ENCODE measurements at regions not wholly inside any gene's neighbourhood (a gene's known extent, or its start where the extent isn't known, plus 50 kb on each side); places are given as distances from the start of the nearest gene placed in this dataset.

DNA sequence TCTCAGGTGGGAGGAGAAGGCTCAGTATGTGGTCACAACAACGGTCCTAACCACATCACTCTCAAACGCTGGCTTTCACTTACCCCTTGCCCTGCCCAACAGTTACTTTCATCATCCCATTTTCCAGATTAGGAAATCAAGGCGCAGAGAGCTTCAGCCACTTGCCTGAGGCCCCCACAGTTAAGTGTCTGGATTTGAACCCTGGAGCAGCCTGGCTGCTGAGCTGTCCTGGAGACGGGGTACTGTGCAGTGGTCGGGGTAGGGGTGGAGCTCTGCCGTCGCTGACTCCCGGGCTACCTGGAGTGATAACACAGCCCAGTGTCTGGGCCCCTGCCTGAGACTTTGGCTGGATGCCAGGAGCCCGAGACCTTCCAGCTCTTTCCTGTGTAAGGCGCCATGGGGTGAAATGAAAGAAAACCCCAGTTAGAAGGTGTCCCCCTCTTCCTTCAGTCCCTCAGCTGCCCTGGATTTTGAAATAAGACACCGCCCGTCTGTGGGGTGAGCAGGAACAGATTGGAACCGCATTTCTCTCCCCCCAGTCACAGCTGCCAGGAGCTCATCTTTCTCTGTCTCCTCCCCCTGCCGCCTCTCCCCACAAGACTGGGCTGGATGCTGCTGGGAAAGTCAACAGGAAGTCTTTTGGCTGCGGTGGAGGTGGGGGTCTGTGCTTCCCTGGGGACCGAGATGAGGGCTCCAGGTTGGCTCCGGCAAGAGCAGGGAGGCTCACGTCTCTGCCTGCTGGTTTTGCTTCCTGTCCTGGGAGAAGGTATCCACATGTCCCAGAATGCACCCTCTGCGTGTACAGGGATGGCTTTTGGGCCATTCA is 280.2 kb downstream of the SEC14L1 start:
- H3K4me1 Mint-ChIP-seq = peaks cover 57% of the 10 kb centered on the region
- no peak for DNase-seq (ENCODE audit: low read depth, low spot score)
- H3K36me3 Mint-ChIP-seq (ENCODE audit: low read depth) = no peaks in the 10 kb centered on the region
- no peaks in the 10 kb centered on the region for H3K27me3 Mint-ChIP-seq (ENCODE audit: low read depth)
- H3K9me3 Mint-ChIP-seq = no peaks in the 10 kb centered on the region
- peak overlapping the region; percentile 78 for H3K27ac Mint-ChIP-seq (ENCODE audit: unreplicated experiment)
- TF ChIP-seq, protein P1, sequence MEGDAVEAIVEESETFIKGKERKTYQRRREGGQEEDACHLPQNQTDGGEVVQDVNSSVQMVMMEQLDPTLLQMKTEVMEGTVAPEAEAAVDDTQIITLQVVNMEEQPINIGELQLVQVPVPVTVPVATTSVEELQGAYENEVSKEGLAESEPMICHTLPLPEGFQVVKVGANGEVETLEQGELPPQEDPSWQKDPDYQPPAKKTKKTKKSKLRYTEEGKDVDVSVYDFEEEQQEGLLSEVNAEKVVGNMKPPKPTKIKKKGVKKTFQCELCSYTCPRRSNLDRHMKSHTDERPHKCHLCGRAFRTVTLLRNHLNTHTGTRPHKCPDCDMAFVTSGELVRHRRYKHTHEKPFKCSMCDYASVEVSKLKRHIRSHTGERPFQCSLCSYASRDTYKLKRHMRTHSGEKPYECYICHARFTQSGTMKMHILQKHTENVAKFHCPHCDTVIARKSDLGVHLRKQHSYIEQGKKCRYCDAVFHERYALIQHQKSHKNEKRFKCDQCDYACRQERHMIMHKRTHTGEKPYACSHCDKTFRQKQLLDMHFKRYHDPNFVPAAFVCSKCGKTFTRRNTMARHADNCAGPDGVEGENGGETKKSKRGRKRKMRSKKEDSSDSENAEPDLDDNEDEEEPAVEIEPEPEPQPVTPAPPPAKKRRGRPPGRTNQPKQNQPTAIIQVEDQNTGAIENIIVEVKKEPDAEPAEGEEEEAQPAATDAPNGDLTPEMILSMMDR (conservative IDR thresholded peaks at IDR 0.05) = no peak
- H3K4me3 Mint-ChIP-seq = peak overlapping the region; percentile 44

- peak overlapping the region; percentile 19 for H3K27ac Mint-ChIP-seq (ENCODE audit: unreplicated experiment)
- H3K36me3 Mint-ChIP-seq (ENCODE audit: low read depth) = no peaks in the 10 kb centered on the region
- DNase-seq (ENCODE audit: low read depth, low spot score) = no peak
- no peaks in the 10 kb centered on the region for H3K27me3 Mint-ChIP-seq (ENCODE audit: low read depth)
- H3K9me3 Mint-ChIP-seq = no peaks in the 10 kb centered on the region
- TF ChIP-seq, protein P1 (conservative IDR thresholded peaks at IDR 0.05) = no peak
- H3K4me3 Mint-ChIP-seq = no peak overlapping the region
- H3K4me1 Mint-ChIP-seq = peaks cover 63% of the 10 kb centered on the region
These were observed 280.8 kb downstream of the SEC14L1 start for GRCh38 chr17:77421630-77421972.

- TF ChIP-seq, protein P1 (conservative IDR thresholded peaks at IDR 0.05) = no peak
- H3K9me3 Mint-ChIP-seq = no peaks in the 10 kb centered on the region
- H3K4me1 Mint-ChIP-seq = peaks cover 67% of the 10 kb centered on the region
- H3K27me3 Mint-ChIP-seq (ENCODE audit: low read depth) = no peaks in the 10 kb centered on the region
- no peak overlapping the region for H3K4me3 Mint-ChIP-seq
- no peak for DNase-seq (ENCODE audit: low read depth, low spot score)
- H3K36me3 Mint-ChIP-seq (ENCODE audit: low read depth) = no peaks in the 10 kb centered on the region
- H3K27ac Mint-ChIP-seq (ENCODE audit: unreplicated experiment) = no peak overlapping the region
These were observed 281.5 kb downstream of the SEC14L1 start for GRCh38 chr17:77422104-77422747.

GRCh38 chr17:77422748-77423113 is 282.0 kb downstream of the SEC14L1 start:
- Mint-ChIP-seq H3K36me3 (ENCODE audit: low read depth) (no peaks in the 10 kb centered on the region), H3K4me1 (peaks cover 66% of the 10 kb centered on the region), H3K27me3 (ENCODE audit: low read depth) (no peaks in the 10 kb centered on the region), H3K27ac (ENCODE audit: unreplicated experiment) (no peak overlapping the region), H3K9me3 (no peaks in the 10 kb centered on the region), H3K4me3 (no peak overlapping the region)
- DNase-seq (ENCODE audit: low read depth, low spot score) = no peak
- TF ChIP-seq, protein P1 (conservative IDR thresholded peaks at IDR 0.05) = no peak

- no peaks in the 10 kb centered on the region for H3K9me3 Mint-ChIP-seq
- H3K27me3 Mint-ChIP-seq (ENCODE audit: low read depth) = no peaks in the 10 kb centered on the region
- no peaks in the 10 kb centered on the region for H3K36me3 Mint-ChIP-seq (ENCODE audit: low read depth)
- DNase-seq (ENCODE audit: low read depth, low spot score) = no peak
- TF ChIP-seq, protein P1 (conservative IDR thresholded peaks at IDR 0.05) = no peak
- peak overlapping the region; percentile 68 for H3K27ac Mint-ChIP-seq (ENCODE audit: unreplicated experiment)
- H3K4me3 Mint-ChIP-seq = no peak overlapping the region
- peaks cover 66% of the 10 kb centered on the region for H3K4me1 Mint-ChIP-seq
These were observed 283.1 kb downstream of the SEC14L1 start for GRCh38 chr17:77423589-77424451.

Data from neural crest cell (in vitro differentiated cells).